K562 (cell line): ENCODE measurements at regions not wholly inside any gene's neighbourhood (a gene's known extent, or its start where the extent isn't known, plus 50 kb on each side); places are given as distances from the start of the nearest gene placed in this dataset.

Source experiments
- AFF1 ChIP-seq, 2 experiments: fragments of 450-650 bp; IDR thresholded peaks; 2 replicates each; pipeline ENCODE4 v1.6.1; 2018; ENCODE audit warnings: mild to moderate bottlenecking in 2 of 2, low read depth in 1 of 2; ENCODE audit not compliant: partially characterized antibody in 2 of 2
- BRF2 ChIP-seq: IDR thresholded peaks from 3 replicates; pipeline ENCODE4 v1.6.1; 2011; ENCODE audit warnings: borderline replicate concordance, mild to moderate bottlenecking; ENCODE audit not compliant: insufficient read length, insufficient read depth
- C11orf30 ChIP-seq: fragments of 450-650 bp; IDR thresholded peaks from 2 replicates; pipeline ENCODE4 v1.6.1; 2016; ENCODE audit warnings: low read depth, mild to moderate bottlenecking
- CSDE1 ChIP-seq, 2 experiments: fragments of 450-650 bp; IDR thresholded peaks; 2 replicates each; pipeline ENCODE4 v1.6.1; 2016; ENCODE audit warnings: mild to moderate bottlenecking in 1 of 2
- ILK ChIP-seq: fragments of 450-650 bp; IDR thresholded peaks from 2 replicates; pipeline ENCODE4 v1.6.1; 2016; ENCODE audit warnings: missing genetic modification characterization, low read depth, mild to moderate bottlenecking, missing compliant biosample characterization, moderate library complexity, borderline replicate concordance
- OTX1 ChIP-seq: fragments of 450-650 bp; formaldehyde crosslinking; IDR thresholded peaks from 2 replicates; pipeline ENCODE4 v1.4.0; 2022; ENCODE audit warnings: mild to moderate bottlenecking
- PHF20 ChIP-seq: fragments of 450-650 bp; IDR thresholded peaks from 2 replicates; pipeline ENCODE4 v1.6.1; 2018; ENCODE audit not compliant: partially characterized antibody
- THRA ChIP-seq: fragments of 450-650 bp; IDR thresholded peaks from 2 replicates; pipeline ENCODE4 v1.6.1; 2017; ENCODE audit warnings: mild to moderate bottlenecking, moderate library complexity
- THRAP3 ChIP-seq: fragments of 450-650 bp; IDR thresholded peaks from 2 replicates; pipeline ENCODE4 v1.6.1; 2016; ENCODE audit warnings: mild to moderate bottlenecking, inconsistent platforms, borderline replicate concordance
- USF1 ChIP-seq: sonication (generic); formaldehyde crosslinking; IDR thresholded peaks from 2 replicates; pipeline ENCODE4 v1.9.0; 2022; ENCODE audit warnings: mild to moderate bottlenecking, missing genetic modification reagents
- ZBTB33 ChIP-seq: sonication (generic); formaldehyde crosslinking; IDR thresholded peaks from 2 replicates; pipeline ENCODE4 v1.8.1; 2023; ENCODE audit warnings: mild to moderate bottlenecking, missing genetic modification reagents
- ZBTB34 ChIP-seq: fragments of 250-450 bp; sonication (Bioruptor Pico); IDR thresholded peaks from 2 replicates; pipeline ENCODE4 v1.8.0; 2021; ENCODE audit warnings: mild to moderate bottlenecking, moderate library complexity
- ZNF395 ChIP-seq: fragments of 200-800 bp; sonication (Bioruptor generic); IDR thresholded peaks from 2 replicates; pipeline ENCODE4 v1.6.1; 2017; ENCODE audit warnings: missing genetic modification characterization, missing compliant biosample characterization

GRCh38 chr6:37103169-37104039, 66.5 kb upstream of the PIM1 start (continued):
- peak; percentile 58 for TF ChIP-seq ZBTB33 (CRISPR knock-in tag)
- TF ChIP-seq ILK: no peak
- TF ChIP-seq BRF2: no peak
- peak; percentile 40; the same call in 1 of the 2 replicates for TF ChIP-seq OTX1 (CRISPR knock-in tag)
- no peak for TF ChIP-seq ZBTB34
- peak; percentile 98 for TF ChIP-seq ZNF395 (CRISPR knock-in tag)
- TF ChIP-seq PHF20: no peak
- peak; percentile 45; the same call in 1 of the 2 replicates for TF ChIP-seq USF1 (CRISPR knock-in tag)
- no peak; a peak in 1 of 4 replicates for TF ChIP-seq CSDE1 (IDR thresholded peaks at IDR 0.05)
- TF ChIP-seq C11orf30: peak; percentile 89
- peak; percentile 67 to 92 for TF ChIP-seq AFF1 (IDR thresholded peaks at IDR 0.05; ENCODE audit: low read depth in 1 of 2, partially characterized antibody in 2 of 2)
- no peak for TF ChIP-seq THRA
- TF ChIP-seq THRAP3: no peak
